GM23338 (cell line): ENCODE measurements at regions not wholly inside any gene's neighbourhood (a gene's known extent, or its start where the extent isn't known, plus 50 kb on each side); places are given as distances from the start of the nearest gene placed in this dataset.

ENCODE experiments used
- ATAC-seq: fragments of 200-7000 bp; cut with Tn5 transposase; 3 replicates; pipeline ENCODE4 v1.9.1; 2020
- DNase-seq: peaks from one replicate; pipeline ENCODE4 v3.0.0-alpha.2; 2015; ENCODE audit warnings: low spot score
- H2AFZ ChIP-seq: fragments of 200-600 bp; sonication (generic); 2 replicates; pipeline ENCODE4 v1.8.0; 2016; ENCODE audit warnings: antibody characterized with exemption, mild to moderate bottlenecking, moderate library complexity
- H3F3A ChIP-seq: fragments of 200-600 bp; sonication (generic); replicated peaks from 2 replicates; pipeline ENCODE4 v1.8.0; 2017; ENCODE audit warnings: antibody characterized with exemption, mixed run types, low read depth
- H3K27ac ChIP-seq: fragments of 200-600 bp; sonication (generic); 2 replicates; pipeline ENCODE4 v1.6.1; 2016; ENCODE audit warnings: low read depth
- H3K27me3 ChIP-seq: fragments of 200-600 bp; sonication (generic); 2 replicates; pipeline ENCODE4 v1.8.0; 2016; ENCODE audit warnings: mild to moderate bottlenecking, mixed run types, moderate library complexity; ENCODE audit not compliant: insufficient read depth
- H3K36me3 ChIP-seq: fragments of 200-600 bp; sonication (generic); 2 replicates; pipeline ENCODE4 v1.8.0; 2016; ENCODE audit warnings: mild to moderate bottlenecking; ENCODE audit not compliant: insufficient read depth
- H3K4me1 ChIP-seq: fragments of 200-600 bp; sonication (generic); 2 replicates; pipeline ENCODE4 v1.8.0; 2016; ENCODE audit warnings: mild to moderate bottlenecking, moderate library complexity; ENCODE audit not compliant: insufficient read depth
- H3K4me2 ChIP-seq: fragments of 200-600 bp; sonication (generic); 2 replicates; pipeline ENCODE4 v1.7.1; 2017; ENCODE audit warnings: mixed run types
- H3K4me3 ChIP-seq: fragments of 200-600 bp; sonication (generic); 2 replicates; pipeline ENCODE4 v1.6.1; 2016; ENCODE audit warnings: mixed run types
- H3K79me2 ChIP-seq: fragments of 200-600 bp; sonication (generic); replicated peaks from 2 replicates; pipeline ENCODE4 v1.8.0; 2017; ENCODE audit warnings: mild to moderate bottlenecking; ENCODE audit not compliant: insufficient read depth
- H3K9me2 ChIP-seq: fragments of 200-600 bp; sonication (generic); 2 replicates; pipeline ENCODE4 v1.8.0; 2017; ENCODE audit not compliant: insufficient read depth
- H4K20me1 ChIP-seq: fragments of 200-600 bp; sonication (generic); replicated peaks from 2 replicates; pipeline ENCODE4 v1.8.0; 2017; ENCODE audit warnings: mild to moderate bottlenecking; ENCODE audit not compliant: insufficient read depth
- H3K27ac Mint-ChIP-seq: 2 replicates; pipeline ENCODE4 v1.8.0; 2020; ENCODE audit warnings: inconsistent platforms, mild to moderate bottlenecking, moderate library complexity, mixed read lengths
- H3K27me3 Mint-ChIP-seq: 3 replicates; pipeline ENCODE4 v1.8.0; 2022; ENCODE audit warnings: low read depth, mild to moderate bottlenecking, moderate library complexity, mixed read lengths, inconsistent platforms; ENCODE audit not compliant: insufficient read depth, poor library complexity
- H3K36me3 Mint-ChIP-seq: 3 replicates; pipeline ENCODE4 v1.8.0; 2021; ENCODE audit warnings: low read depth, mild to moderate bottlenecking, inconsistent platforms, moderate library complexity, mixed read lengths
- H3K4me1 Mint-ChIP-seq: 3 replicates; pipeline ENCODE4 v1.8.0; 2020; ENCODE audit warnings: mild to moderate bottlenecking, inconsistent platforms, mixed read lengths
- H3K4me3 Mint-ChIP-seq: 3 replicates; pipeline ENCODE4 v1.8.0; 2021; ENCODE audit warnings: moderate library complexity, mild to moderate bottlenecking, inconsistent platforms, mixed read lengths
- H3K9me3 Mint-ChIP-seq: 3 replicates; pipeline ENCODE4 v1.8.0; 2020; ENCODE audit warnings: moderate library complexity, mild to moderate bottlenecking, inconsistent platforms, mixed read lengths
- CREB1 ChIP-seq: fragments of 250-450 bp; sonication (Bioruptor Pico); IDR thresholded peaks from 2 replicates; pipeline ENCODE4 v1.5.0; 2020; ENCODE audit warnings: low read depth, mild to moderate bottlenecking, moderate library complexity
- CTCF ChIP-seq, 2 experiments: fragments of 200-600 bp in 1 of 2; sonication (generic) in 1 of 2; conservative IDR thresholded peaks; 2 replicates each; pipeline versions ENCODE4 v1.5.1 to v1.6.1; 2016 to 2017; ENCODE audit warnings: antibody characterized with exemption in 2 of 2, low read depth in 2 of 2, mild to moderate bottlenecking in 2 of 2, moderate library complexity in 1 of 2
- ETS1 ChIP-seq: IDR thresholded peaks from 2 replicates; pipeline ENCODE4 v1.6.1; 2016; ENCODE audit warnings: antibody characterized with exemption
- EZH2 ChIP-seq: fragments of 200-600 bp; sonication (generic); IDR thresholded peaks from one replicate; pipeline ENCODE4 v1.8.0; 2017; ENCODE audit warnings: antibody characterized with exemption, mild to moderate bottlenecking, low read depth; ENCODE audit not compliant: unreplicated experiment
- EZH2phosphoT487 ChIP-seq: fragments of 200-600 bp; sonication (generic); IDR thresholded peaks from one replicate; pipeline ENCODE4 v1.8.1; 2018; ENCODE audit warnings: antibody characterized with exemption; ENCODE audit not compliant: unreplicated experiment
- JUNB ChIP-seq: IDR thresholded peaks from one replicate; pipeline ENCODE4 v1.6.1; 2016; ENCODE audit warnings: antibody characterized with exemption; ENCODE audit not compliant: unreplicated experiment
- NANOG ChIP-seq: IDR thresholded peaks from 2 replicates; pipeline ENCODE4 v1.6.1; 2016; ENCODE audit warnings: antibody characterized with exemption, borderline replicate concordance
- POLR2AphosphoS5 ChIP-seq: IDR thresholded peaks from 2 replicates; pipeline ENCODE4 v1.6.1; 2016; ENCODE audit warnings: antibody characterized with exemption, low read depth
- STAT1 ChIP-seq: IDR thresholded peaks from one replicate; pipeline ENCODE4 v1.6.1; 2016; ENCODE audit warnings: antibody characterized with exemption; ENCODE audit not compliant: unreplicated experiment
- ZNF114 ChIP-seq: fragments of 250-450 bp; sonication (Bioruptor Pico); IDR thresholded peaks from 2 replicates; pipeline ENCODE4 v1.5.0; 2020; ENCODE audit warnings: mild to moderate bottlenecking, moderate library complexity
- ZNF331 ChIP-seq: fragments of 250-450 bp; sonication (Bioruptor Pico); IDR thresholded peaks from 2 replicates; pipeline ENCODE4 v1.5.0; 2020; ENCODE audit warnings: low read depth, mild to moderate bottlenecking, moderate library complexity
- ZNF462 ChIP-seq: fragments of 250-450 bp; sonication (Bioruptor Pico); IDR thresholded peaks from 2 replicates; pipeline ENCODE4 v1.5.0; 2020; ENCODE audit warnings: mild to moderate bottlenecking, moderate library complexity

- TF ChIP-seq CTCF (conservative IDR thresholded peaks at IDR 0.05; ENCODE audit: low read depth in 2 of 2) (no peak), STAT1 (no peak), NANOG (no peak), CREB1 (CRISPR knock-in tag) (peak; percentile 47), POLR2AphosphoS5 (no peak), ZNF331 (CRISPR knock-in tag) (no peak), EZH2phosphoT487 (no peak)
Measured at GRCh38 chr5:7094626-7095025, 301.3 kb upstream of the ADCY2 start (continued).

- no peak for TF ChIP-seq CREB1 (CRISPR knock-in tag)
- TF ChIP-seq POLR2AphosphoS5, result no peak
- no peak for TF ChIP-seq ZNF114 (CRISPR knock-in tag)
- no peak for TF ChIP-seq ZNF331 (CRISPR knock-in tag)
- no peak for TF ChIP-seq CTCF (conservative IDR thresholded peaks at IDR 0.05; ENCODE audit: low read depth in 2 of 2)
- no peak for TF ChIP-seq JUNB
- TF ChIP-seq EZH2phosphoT487, result no peak
- TF ChIP-seq ETS1, result no peak
- no peak for TF ChIP-seq ZNF462 (CRISPR knock-in tag)
- no peak for TF ChIP-seq NANOG
- TF ChIP-seq EZH2, result no peak
- TF ChIP-seq STAT1, result no peak
- Histone ChIP-seq H3F3A (no peaks in the 10 kb centered on the region), H4K20me1 (no peaks in the 10 kb centered on the region), H3K79me2 (no peaks in the 10 kb centered on the region), H3K9me2 (no peaks in the 10 kb centered on the region; the same call in 1 of the 2 replicates), H3K4me1 (no peaks in the 10 kb centered on the region), H3K27me3 (no peaks in the 10 kb centered on the region), H3K36me3 (no peaks in the 10 kb centered on the region), H2AFZ (no peak overlapping the region), H3K4me2 (no peak overlapping the region), H3K27ac (no peak overlapping the region), H3K4me3 (no peak overlapping the region)
- Mint-ChIP-seq H3K36me3 (no peaks in the 10 kb centered on the region), H3K27ac (no peak overlapping the region), H3K4me3 (no peak overlapping the region), H3K4me1 (peaks cover 3% of the 10 kb centered on the region; the same call in 1 of the 3 replicates), H3K27me3 (peaks cover 6% of the 10 kb centered on the region), H3K9me3 (no peaks in the 10 kb centered on the region)
- no peak for ATAC-seq
- DNase-seq, result no peak
Measured at GRCh38 chr5:7096294-7096693, 299.6 kb upstream of the ADCY2 start.
